GM20000 (cell line): ENCODE measurements at regions not wholly inside any gene's neighbourhood (a gene's known extent, or its start where the extent isn't known, plus 50 kb on each side); places are given as distances from the start of the nearest gene placed in this dataset.
"Not testable (repeated sequence)": the region's sequence is repeated elsewhere in the genome, so short reads cannot be mapped to it uniquely, and the experiment has no call there.

Experiments used
- DNase-seq: peaks from one replicate; pipeline ENCODE4 v3.0.0; 2012; ENCODE audit warnings: low spot score
- CTCF ChIP-seq: IDR thresholded peaks from 2 replicates; pipeline ENCODE4 v1.5.1; 2012; ENCODE audit warnings: mild to moderate bottlenecking, control low read depth; ENCODE audit errors: extremely low read depth, missing control alignments

- TF ChIP-seq CTCF, result no peak
- no peak for DNase-seq
Measured at GRCh38 chr11:69205743-69206612, 50.2 kb downstream of the SMIM38 start.

- not testable (repeated sequence) for DNase-seq
Measured at GRCh38 chr11:69206613-69206965, 50.9 kb downstream of the SMIM38 start.

- no peak for TF ChIP-seq CTCF
- DNase-seq, result no peak
Measured at GRCh38 chr11:69207165-69207889, 51.6 kb downstream of the SMIM38 start.

- no peak for TF ChIP-seq CTCF
- no peak for DNase-seq
Measured at GRCh38 chr11:69208190-69209037, 52.7 kb downstream of the SMIM38 start.

- TF ChIP-seq CTCF, result no peak
- no peak for DNase-seq
Measured at GRCh38 chr11:69209038-69209350, 53.3 kb downstream of the SMIM38 start.

GRCh38 chr11:69209421-69210309 lies 53.9 kb downstream of the SMIM38 start:
- TF ChIP-seq CTCF, result no peak
- no peak for DNase-seq

GRCh38 chr11:69210310-69211035 lies 54.7 kb downstream of the SMIM38 start:
- peak; percentile 53 for DNase-seq
- TF ChIP-seq CTCF, result no peak
